Sigmoid colon (tissue), 4 donors: ENCODE measurements at regions not wholly inside any gene's neighbourhood (a gene's known extent, or its start where the extent isn't known, plus 50 kb on each side); places are given as distances from the start of the nearest gene placed in this dataset.

ENCODE experiments used
- EP300 ChIP-seq, 4 donors: sonication (generic); formaldehyde crosslinking; IDR thresholded peaks; one replicate each; pipeline ENCODE4 v1.6.1; 2017; ENCODE audit warnings: antibody characterized with exemption in 4 of 4
- POLR2A ChIP-seq, 2 donors: fragments of 450-650 bp; IDR thresholded peaks; one replicate each; pipeline ENCODE4 v1.6.1; 2016; ENCODE audit warnings: antibody characterized with exemption in 2 of 2, mild to moderate bottlenecking in 2 of 2, moderate library complexity in 2 of 2
- POLR2AphosphoS5 ChIP-seq, 4 donors: sonication (generic); formaldehyde crosslinking; IDR thresholded peaks; one replicate each; pipeline ENCODE4 v1.6.1; 2017; ENCODE audit warnings: antibody characterized with exemption in 4 of 4
- TF ChIP-seq, protein P1 (sequence below), 4 experiments: fragments of 450-650 bp in 3 of 4; fragments of 200-600 bp in 1 of 4; IDR thresholded peaks; one replicate each; pipeline ENCODE4 v1.5.1; 2016 to 2019; ENCODE audit warnings: antibody characterized with exemption in 4 of 4, mild to moderate bottlenecking in 3 of 4, moderate library complexity in 2 of 4

DNA sequence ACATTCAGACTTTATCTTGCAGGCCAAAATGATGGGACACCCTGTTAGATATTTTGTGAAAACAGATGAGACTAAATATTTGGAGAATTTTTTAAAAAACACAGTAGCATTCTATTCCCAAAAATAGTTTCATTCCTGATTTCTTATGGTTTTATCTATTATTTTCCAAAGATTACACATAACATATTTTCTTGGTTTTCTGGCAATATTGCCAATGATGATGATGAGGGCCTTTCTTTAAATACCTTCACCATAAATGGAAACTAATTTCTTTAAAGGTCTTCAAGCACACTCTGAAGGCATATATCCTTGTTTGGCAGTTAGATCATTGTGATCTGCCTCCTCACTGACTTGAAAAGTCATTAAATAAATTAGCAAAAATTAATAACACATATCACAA, 522.3 kb upstream of the LUZP2 start:
- TF ChIP-seq POLR2AphosphoS5 (IDR thresholded peaks at IDR 0.05) (no peak), POLR2A (IDR thresholded peaks at IDR 0.05) (no peak), EP300 (IDR thresholded peaks at IDR 0.05) (no peak)
- TF ChIP-seq, protein P1, sequence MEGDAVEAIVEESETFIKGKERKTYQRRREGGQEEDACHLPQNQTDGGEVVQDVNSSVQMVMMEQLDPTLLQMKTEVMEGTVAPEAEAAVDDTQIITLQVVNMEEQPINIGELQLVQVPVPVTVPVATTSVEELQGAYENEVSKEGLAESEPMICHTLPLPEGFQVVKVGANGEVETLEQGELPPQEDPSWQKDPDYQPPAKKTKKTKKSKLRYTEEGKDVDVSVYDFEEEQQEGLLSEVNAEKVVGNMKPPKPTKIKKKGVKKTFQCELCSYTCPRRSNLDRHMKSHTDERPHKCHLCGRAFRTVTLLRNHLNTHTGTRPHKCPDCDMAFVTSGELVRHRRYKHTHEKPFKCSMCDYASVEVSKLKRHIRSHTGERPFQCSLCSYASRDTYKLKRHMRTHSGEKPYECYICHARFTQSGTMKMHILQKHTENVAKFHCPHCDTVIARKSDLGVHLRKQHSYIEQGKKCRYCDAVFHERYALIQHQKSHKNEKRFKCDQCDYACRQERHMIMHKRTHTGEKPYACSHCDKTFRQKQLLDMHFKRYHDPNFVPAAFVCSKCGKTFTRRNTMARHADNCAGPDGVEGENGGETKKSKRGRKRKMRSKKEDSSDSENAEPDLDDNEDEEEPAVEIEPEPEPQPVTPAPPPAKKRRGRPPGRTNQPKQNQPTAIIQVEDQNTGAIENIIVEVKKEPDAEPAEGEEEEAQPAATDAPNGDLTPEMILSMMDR (IDR thresholded peaks at IDR 0.05): no peak
